Erythroblast (primary cell): ENCODE measurements at regions not wholly inside any gene's neighbourhood (a gene's known extent, or its start where the extent isn't known, plus 50 kb on each side); places are given as distances from the start of the nearest gene placed in this dataset.

ENCODE experiments used
- GATA1 ChIP-seq: IDR thresholded peaks from 2 replicates; pipeline ENCODE4 v1.6.1; 2011; ENCODE audit warnings: low read depth, mild to moderate bottlenecking, control low read depth, low read length, moderate library complexity
- POLR2A ChIP-seq: IDR thresholded peaks from 2 replicates; pipeline ENCODE4 v1.6.1; 2011; ENCODE audit warnings: mild to moderate bottlenecking, low read length

GRCh38 chrX:42443267-42443666 lies 334.7 kb downstream of the PPP1R2C start:
- no peak for TF ChIP-seq POLR2A
- TF ChIP-seq GATA1, result no peak
